ENCODE measurements at regions not wholly inside any gene's neighbourhood (a gene's known extent, or its start where the extent isn't known, plus 50 kb on each side); places are given as distances from the start of the nearest gene placed in this dataset.

GRCh38 chr12:107537464-107538119 is 148.0 kb upstream of the PWP1 start:
- DNase-seq, result no peak

GRCh38 chr12:107539196-107539939 is 146.2 kb upstream of the PWP1 start:
- no peak for DNase-seq

DNA sequence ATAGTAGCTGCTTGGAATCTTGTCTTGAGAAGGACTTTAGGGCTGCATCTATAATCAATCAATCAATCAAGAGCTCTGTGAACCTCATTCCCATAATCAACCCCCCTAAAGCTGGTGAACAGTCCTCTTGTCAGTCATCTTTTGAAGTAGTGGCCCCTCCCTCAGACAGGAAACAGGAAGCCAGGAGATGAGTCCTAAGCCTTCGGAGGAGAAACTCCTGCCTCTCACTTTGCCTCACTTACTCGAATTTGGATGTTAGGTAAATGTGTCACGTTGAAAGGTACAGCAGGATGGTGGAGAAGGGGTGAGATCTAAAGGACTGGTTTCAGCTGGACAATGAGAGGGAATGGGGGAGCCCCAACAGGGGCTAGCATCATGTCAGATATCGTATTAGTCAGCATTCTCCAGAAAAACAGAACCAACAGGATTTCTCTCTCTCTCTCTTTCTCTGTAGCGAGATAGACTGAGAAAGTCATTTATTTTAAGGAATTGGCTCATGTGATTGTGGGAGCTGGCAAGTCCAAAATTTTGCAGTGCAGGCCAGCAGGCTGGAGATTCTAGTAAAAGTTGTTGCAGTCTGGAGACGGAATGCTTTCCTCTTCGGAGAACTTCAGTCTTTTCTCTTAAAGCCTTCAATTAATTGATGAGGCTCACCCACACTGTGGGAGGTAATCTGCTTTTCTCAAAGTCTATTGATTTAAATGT is 144.4 kb upstream of the PWP1 start:
- no peak for DNase-seq

GRCh38 chr12:107543416-107543815 is 142.2 kb upstream of the PWP1 start:
- DNase-seq, result no peak

DNA sequence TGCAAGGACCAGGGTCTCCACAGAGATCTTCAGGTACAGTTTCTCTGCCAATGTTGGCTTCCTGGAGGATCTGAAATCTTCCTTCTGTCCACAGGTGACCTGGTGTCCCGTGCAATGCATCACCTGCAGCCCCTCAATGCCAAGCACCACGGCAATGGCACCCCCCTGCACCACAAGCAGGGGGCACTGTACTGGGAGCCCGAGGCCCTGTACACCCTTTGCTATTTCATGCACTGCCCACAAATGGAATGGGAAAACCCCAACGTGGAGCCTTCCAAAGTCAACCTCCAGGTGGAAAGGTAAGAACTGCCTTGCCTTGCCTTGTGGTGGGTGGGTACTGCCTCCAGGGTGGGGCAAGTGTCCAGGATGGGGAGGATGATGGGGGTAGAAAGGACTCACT is 141.8 kb upstream of the PWP1 start:
- no peak for DNase-seq

DNA sequence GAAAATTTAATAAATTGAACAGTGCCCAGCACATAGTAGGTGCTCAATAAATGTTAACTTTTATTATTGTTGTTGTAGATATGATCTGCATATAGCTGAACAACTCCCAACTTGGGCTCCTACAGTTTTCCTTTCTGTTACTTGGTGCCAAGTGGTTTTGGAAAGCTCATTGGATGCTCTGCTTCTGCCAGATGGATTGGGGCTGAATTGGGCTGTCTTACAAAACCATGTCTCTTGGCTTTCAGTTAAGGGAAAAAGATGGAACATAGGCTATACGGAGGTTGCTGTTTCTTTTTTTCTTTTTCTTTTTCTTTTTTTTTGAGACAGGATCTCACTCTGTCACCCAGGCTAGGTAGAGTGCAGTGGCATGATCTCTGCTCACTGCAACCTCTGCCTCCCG is 140.7 kb upstream of the PWP1 start:
- no peak for DNase-seq

DNA sequence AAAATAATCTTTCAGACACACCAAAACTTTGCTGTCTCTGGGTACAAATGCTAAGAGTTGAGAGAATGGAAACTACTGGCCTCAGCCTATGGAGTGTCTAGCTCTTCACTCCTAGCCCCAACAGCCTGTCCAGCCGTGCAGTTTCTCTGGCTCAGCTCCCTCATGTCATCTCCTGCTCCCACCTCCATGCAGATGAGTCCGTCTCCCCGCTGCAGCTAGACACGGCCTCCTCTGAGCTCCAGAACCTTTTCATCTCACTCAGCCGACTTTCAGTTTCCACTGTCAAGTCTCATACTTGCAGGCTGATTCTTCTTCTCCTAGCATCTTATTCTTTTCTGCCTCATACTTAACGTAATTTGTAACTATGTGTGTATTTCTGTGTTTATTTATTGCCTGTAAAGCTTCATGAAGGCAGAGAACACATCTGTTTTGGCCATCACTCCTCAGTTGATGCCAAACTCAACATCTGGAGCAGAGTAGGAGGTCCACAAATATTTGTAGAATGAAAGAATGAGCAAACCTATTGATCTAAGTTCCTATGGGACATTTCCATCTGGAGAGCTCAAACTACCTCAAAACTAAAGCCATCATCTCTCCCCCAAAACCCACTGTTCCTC is 139.8 kb upstream of the PWP1 start:
- DNase-seq, result no peak

DNA sequence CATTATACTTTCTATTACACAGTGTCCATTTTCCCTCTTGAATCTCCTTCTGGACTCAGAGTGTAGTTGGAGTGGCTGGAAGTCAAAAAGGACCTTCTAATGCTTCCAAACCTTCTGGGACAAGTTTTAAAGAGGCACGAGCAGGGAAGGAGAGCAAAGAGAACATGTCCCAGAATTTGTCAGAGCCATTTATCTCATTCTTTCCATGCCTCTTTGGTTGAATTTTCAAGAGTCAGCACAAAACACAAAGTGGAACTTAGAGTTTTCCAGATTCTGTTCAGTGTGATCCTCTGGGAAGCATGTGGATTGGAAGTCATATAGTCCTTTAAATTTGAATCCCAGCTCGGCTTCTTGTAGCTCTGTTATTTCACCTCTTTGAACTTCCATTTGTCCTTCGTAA is 138.2 kb upstream of the PWP1 start:
- DNase-seq, result no peak

GRCh38 chr12:107549651-107550480 is 135.7 kb upstream of the PWP1 start:
- no peak for DNase-seq

DNA sequence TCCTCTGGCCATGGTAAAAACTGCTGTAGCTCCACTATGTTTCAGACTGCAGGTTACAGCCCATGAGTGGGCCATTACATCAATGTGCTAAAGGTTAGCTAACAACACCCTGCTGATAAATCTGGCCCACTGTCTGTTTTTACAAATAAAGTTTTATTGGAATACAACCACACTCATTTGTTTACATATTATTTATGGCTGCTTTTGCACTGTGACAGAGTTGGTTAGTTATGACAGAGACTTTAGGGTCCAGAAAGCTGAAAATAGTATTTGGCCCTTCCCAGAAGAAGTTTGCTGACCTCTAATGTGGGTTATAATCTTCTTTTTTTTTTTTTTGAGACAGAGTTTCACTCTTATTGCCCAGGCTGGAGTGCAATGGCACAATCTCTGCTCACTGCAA is 134.2 kb upstream of the PWP1 start:
- no peak for DNase-seq

DNA sequence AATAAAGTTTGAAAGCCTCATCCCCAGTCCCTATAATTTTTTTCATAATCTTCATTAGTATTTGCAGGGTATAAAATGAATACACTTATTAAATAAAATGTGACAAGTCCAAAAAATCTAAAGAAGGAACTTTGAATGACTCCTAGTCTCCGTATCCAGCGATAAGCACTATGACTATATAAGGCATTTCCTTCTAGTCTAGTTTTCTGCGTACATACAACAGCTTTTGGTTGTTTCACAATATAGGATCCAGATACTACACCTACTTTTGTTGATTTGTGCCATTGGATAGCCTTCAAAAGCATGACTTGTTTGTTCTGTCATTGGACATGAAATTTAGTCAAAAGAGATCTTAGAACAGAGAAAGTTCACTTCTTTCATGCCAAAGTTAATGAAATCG is 133.3 kb upstream of the PWP1 start:
- no peak for DNase-seq

DNA sequence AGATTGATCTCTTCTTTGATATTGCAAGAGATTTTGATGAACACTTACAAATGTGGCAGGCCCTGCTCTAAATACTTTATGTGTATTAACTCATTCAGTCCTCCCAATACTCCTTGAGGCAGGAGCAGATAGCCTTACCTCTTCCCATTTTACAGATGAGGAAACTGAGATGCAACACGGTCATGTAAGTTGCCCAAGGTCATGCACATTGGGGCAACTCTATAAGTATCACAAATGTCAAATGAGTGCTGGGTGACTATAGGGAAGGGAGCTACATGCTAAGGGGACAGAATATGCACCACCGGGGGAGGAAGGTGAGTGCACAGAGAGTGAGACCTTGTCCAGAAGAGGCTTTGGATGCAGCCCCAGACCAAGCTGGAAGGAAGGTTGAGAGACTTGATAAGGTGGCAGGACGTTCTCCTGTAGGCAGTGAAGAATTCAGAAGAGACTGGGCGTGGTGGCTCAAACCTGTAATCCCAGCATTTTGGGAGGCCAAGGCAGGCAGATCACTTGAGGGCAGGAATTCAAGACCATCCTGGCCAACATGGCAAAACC is 132.3 kb upstream of the PWP1 start:
- DNase-seq, result no peak

GRCh38 chr12:107554941-107555340 is 130.7 kb upstream of the PWP1 start:
- no peak for DNase-seq

- DNase-seq, result no peak
Measured at GRCh38 chr12:107557026-107557425, 128.6 kb upstream of the PWP1 start.

GRCh38 chr12:107557589-107558100 is 128.0 kb upstream of the PWP1 start:
- no peak for DNase-seq

DNA sequence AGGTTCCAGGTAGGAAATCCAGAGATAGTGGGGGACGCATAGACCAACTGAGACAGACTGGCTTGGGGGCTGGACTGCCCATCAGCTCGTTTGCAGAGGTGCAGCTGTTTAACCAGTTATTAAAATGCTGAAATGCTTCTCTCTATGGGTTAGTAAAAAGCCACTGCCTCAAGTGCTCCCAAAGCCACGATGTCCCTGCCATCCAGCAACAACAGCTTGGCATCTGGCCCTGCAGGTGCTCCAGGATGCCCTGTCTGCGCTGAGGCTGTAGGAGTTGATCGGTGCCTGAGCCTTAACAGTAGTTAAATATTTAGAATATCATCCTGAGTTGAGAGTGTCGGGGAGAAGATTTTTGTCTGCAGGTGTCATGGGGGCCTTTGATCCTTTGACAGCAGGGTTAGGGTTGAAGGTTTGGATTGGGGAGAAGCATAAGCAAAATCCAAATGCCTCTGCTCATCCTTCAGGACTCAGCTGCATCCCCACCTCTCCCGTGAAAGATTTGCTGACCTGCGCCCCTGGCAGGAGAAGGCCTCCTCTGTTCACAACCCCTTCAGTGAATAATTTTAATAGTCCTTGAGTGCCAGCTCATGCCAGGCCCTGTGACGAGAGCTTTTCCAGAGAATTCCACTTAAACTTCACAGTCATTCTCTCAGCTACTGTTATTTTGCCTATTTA is 127.3 kb upstream of the PWP1 start:
- no peak for DNase-seq

GRCh38 chr12:107558816-107559382 is 126.7 kb upstream of the PWP1 start:
- DNase-seq, result no peak

DNA sequence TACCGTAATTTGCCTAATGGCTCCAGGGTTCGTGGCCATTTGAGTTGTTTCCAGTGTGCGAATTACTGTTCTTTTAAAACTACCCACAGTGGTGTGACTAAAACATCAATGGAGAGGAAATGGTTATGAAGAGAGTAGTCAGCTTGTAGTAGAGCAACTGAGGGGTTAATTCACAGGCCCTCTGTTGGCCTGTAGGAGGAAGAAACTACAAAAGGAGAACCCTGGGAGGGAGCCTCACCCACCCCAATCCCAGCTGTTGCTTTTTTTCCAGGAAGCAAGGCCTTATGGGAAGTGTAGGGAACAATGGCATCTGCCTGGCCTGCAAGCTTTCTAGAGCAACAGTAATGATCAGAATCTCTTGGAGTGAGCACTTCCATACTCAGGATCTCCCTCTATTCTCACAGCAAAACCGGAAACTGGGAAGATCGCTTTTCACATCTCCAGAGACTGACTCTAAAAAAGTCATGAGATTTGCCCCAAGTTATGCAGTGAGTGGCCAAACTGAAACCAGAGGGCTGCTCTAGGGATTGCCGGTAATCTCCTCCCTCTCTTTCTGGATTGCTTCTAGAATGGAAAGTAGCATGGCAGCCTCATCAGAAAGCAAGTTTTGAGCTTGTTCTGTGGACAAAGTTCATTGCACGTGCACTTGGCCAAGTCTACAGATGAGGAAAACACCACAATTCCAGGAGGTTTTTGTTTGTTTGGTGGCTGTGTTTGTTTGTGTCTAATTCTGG is 125.3 kb upstream of the PWP1 start:
- DNase-seq, result no peak

DNA sequence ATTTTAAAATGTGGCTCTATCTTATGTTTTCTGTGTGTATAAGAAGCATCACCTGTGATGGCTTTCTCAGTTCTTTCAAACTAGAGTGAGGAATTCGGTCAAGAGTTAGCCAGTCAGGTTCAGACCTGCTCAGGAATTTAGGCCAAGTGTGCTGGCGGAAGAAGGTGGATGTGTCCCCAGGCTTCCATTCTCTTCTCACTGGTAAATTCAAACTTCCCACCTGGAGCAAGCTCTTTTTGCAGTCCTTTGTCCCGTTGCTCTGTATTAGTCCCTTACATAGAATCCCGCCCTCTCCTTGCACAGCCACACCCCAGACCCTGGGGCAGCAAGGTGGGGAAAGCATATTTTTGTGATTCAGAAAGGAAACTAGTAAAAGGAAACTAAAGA is 124.7 kb upstream of the PWP1 start:
- DNase-seq, result no peak

- DNase-seq, result no peak
Measured at GRCh38 chr12:107564946-107565345, 120.7 kb upstream of the PWP1 start.

- no peak for DNase-seq
Measured at GRCh38 chr12:107565551-107565950, 120.0 kb upstream of the PWP1 start.

All from EL (cell line).